ENCODE measurements at regions not wholly inside any gene's neighbourhood (a gene's known extent, or its start where the extent isn't known, plus 50 kb on each side); places are given as distances from the start of the nearest gene placed in this dataset.
"Not testable (repeated sequence)": the region's sequence is repeated elsewhere in the genome, so short reads cannot be mapped to it uniquely, and the experiment has no call there.

GRCh38 chr1:90396917-90397316, 320.2 kb downstream of the BARHL2 start:
- DNase-seq, result no peak

GRCh38 chr1:90394247-90394646, 322.9 kb downstream of the BARHL2 start:
- DNase-seq, result peak; percentile 14 to 31

- DNase-seq, result no peak
These were observed 324.1 kb downstream of the BARHL2 start for GRCh38 chr1:90393025-90393424.

GRCh38 chr1:90391126-90391525, 326.0 kb downstream of the BARHL2 start:
- no peak for DNase-seq

GRCh38 chr1:90387805-90388204, 329.3 kb downstream of the BARHL2 start:
- DNase-seq, result no peak

DNA sequence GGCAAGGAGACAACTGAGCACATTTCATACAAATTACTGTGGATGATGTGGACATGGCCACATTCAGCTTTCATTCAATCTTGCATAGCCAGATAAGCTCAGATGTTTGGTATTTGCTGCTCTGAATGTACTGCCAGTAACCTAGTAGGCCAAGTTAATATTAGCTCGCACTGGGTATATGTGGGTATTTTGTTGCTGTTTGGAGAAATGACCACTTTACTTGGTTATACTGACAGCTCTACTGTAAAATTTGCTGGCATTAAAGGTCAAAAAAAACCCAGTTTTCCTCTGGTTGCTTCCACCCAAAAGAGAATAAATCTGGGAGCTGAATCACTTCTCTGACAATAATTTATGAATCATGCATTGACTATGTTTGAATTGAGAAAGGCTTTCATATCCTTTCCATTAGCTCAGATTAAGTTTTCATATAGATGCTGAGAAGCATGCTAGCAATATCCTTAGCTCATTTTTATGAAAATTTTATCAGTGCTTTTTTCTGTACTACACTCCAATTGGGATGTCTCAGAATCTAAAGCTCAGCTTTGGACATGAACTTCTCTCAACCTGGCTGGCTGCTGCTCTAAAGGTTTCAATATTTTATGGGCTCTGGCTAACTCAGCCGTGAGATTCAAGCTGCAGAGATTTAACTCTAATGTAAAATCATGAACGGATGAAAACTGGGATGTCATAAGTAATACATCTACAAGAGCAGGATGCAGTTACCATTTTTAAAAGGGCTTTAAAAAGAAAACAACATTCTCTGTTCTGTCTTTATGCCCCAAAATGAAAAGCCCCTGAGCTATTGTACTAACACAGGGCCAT, 330.0 kb downstream of the BARHL2 start:
- no peak for DNase-seq

GRCh38 chr1:90384193-90384592, 332.9 kb downstream of the BARHL2 start:
- no peak for DNase-seq

- DNase-seq, result no peak
These were observed 334.9 kb downstream of the BARHL2 start for GRCh38 chr1:90382161-90382560.

GRCh38 chr1:90381598-90381997, 335.5 kb downstream of the BARHL2 start:
- no peak for DNase-seq

GRCh38 chr1:90371448-90371813, 345.7 kb downstream of the BARHL2 start:
- DNase-seq, result no peak

GRCh38 chr1:90370686-90371447, 346.2 kb downstream of the BARHL2 start:
- no peak for DNase-seq

DNA sequence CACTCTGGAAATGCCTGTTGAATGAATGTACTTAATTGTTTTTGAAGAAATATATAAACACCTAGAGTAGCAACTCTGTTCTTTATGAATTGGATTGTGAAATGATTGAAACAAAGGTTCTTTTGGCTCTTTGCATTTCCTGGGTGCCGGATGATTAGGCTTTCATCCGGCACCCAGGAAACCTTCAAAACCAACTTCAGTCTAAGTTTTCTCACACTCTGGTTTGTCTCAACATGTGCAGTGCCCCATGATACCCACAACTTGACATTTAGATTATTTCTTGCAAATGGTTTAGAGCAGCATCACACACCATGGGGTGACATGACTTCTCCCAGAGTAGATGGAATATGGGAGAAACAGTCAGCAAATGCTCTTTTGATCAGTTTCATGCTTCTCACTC, 354.9 kb downstream of the BARHL2 start:
- no peak for DNase-seq

GRCh38 chr1:90361026-90361425, 356.1 kb downstream of the BARHL2 start:
- no peak for DNase-seq

- no peak for DNase-seq
These were observed 357.1 kb downstream of the BARHL2 start for GRCh38 chr1:90359994-90360393.

DNA sequence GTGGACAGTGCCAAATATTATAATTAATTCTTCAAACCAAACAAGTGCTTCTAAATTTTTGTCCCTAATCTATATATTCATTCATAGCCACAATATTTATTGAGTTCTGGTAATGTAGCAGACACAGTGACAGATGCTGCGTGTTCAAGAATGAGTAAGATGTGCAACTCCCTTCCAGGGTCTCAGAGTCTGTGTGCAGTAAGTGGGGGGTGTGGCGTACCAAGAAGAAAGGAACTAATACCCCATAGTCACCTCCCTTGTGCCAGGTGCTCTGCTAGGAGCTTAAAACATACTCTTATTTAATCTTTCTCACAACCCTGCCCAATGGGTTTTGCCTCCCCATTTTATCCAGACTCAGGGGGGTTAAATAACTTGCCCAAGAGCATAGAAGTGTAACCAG, 358.7 kb downstream of the BARHL2 start:
- no peak for DNase-seq

DNA sequence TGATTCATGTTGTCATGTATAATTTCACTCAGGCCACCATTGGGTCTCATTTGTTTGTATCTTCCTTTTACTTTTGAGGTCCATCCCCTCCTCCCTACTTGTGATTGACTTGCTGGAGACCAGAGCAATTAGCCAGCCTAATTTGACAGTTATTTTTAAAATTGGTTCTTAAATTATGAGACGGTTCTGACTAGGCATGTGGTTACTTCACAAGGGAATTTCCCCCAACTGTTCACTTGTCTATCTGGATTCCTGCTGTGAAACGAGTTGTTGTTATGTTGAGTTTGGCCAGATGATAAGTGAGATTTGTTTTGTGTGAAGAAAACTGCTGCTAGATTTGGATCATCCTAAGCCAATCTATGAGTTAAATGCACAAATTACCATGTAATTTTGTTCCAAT, 359.1 kb downstream of the BARHL2 start:
- no peak for DNase-seq

DNA sequence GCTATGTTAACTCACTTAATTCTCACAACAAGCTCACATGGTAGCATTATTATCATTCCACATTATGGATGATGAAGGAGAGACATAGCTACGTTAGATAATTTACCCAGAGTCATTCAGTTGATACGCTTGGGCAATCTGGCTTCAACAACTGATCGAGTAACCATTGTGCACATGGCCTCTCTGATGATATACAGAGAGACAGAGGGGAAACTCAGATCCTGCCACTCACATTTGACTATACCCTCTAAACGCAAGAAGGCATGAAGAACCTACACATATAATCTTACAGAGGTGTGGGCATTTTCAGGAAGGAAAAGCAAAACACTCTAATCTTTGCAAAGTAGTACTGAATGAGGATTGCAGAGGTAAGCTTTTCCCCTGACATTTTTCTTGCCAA, 360.1 kb downstream of the BARHL2 start:
- no peak for DNase-seq

GRCh38 chr1:90356101-90356500, 361.0 kb downstream of the BARHL2 start:
- DNase-seq, result no peak

GRCh38 chr1:90354704-90355103, 359.8 kb downstream of the ZNF326 start:
- no peak for DNase-seq

DNA sequence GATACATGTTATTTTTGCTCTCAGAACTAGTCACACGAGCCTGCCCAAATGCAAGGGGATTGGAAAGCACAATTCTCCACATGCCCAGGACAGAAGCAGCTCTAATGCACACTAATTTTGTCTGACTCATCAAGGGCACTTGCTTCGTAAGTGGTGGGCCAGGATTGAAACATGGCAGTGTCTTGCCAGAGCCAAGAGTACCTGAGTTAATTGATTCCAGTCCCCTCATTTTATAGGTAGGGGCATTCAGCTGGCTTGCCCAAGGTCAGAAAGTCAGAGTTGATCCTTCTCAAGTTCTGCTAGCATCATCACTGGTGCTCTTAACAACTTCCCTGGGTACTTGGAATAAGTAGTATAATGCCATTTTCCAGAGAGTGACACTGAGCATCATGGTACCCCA, 356.1 kb downstream of the ZNF326 start:
- DNase-seq, result no peak

- no peak for DNase-seq
These were observed 354.6 kb downstream of the ZNF326 start for GRCh38 chr1:90349510-90349909.

GRCh38 chr1:90348934-90349333, 354.0 kb downstream of the ZNF326 start:
- DNase-seq, result no peak

- not testable (repeated sequence) for DNase-seq
These were observed 353.5 kb downstream of the ZNF326 start for GRCh38 chr1:90348459-90348858.

DNA sequence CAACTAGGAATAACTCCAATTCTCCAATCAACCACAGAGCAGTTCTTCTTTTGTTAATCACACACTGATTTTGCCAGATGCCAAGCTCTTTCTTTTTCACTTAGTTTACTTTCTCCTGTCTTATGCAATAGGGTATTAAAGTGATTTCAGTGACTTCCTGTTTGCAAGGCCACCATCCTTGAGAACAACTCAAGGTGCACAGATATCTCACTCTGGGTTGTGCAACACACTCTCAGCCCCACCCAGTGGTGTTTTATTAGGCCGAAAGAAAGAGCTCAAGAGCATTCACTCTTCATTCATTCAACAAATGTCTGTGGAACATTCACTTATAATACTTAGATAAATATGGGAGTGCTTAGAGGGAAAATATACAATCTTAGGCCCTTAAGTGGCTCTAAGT, 352.5 kb downstream of the ZNF326 start:
- DNase-seq, result no peak
